Neuronal stem cell (in vitro differentiated cells): ENCODE measurements at regions not wholly inside any gene's neighbourhood (a gene's known extent, or its start where the extent isn't known, plus 50 kb on each side); places are given as distances from the start of the nearest gene placed in this dataset.

Source experiments
- DNase-seq: peaks from one replicate; pipeline ENCODE4 v3.0.0-alpha.2; 2013; ENCODE audit warnings: low spot score
- H2AFZ ChIP-seq: one replicate; pipeline ENCODE4 v1.6.1; 2013; ENCODE audit warnings: mild to moderate bottlenecking, low read length, inconsistent platforms
- H2AK5ac ChIP-seq: 2 replicates; pipeline ENCODE4 v1.6.1; 2013; ENCODE audit warnings: low read depth, mild to moderate bottlenecking, inconsistent platforms, low read length, moderate library complexity, mixed read lengths
- H2BK120ac ChIP-seq: 2 replicates; pipeline ENCODE4 v1.6.1; 2013; ENCODE audit warnings: low read depth, mild to moderate bottlenecking, inconsistent platforms, low read length, moderate library complexity, mixed read lengths
- H2BK12ac ChIP-seq: one replicate; pipeline ENCODE4 v1.6.1; 2013; ENCODE audit warnings: low read length, inconsistent platforms
- H2BK15ac ChIP-seq: 2 replicates; pipeline ENCODE4 v1.6.1; 2013; ENCODE audit warnings: mild to moderate bottlenecking, low read length, inconsistent platforms, mixed read lengths
- H2BK5ac ChIP-seq: one replicate; pipeline ENCODE4 v1.6.1; 2013; ENCODE audit warnings: inconsistent platforms, mild to moderate bottlenecking, low read length, moderate library complexity
- H3K14ac ChIP-seq: one replicate; pipeline ENCODE4 v1.6.1; 2013; ENCODE audit warnings: low read length, inconsistent platforms
- H3K18ac ChIP-seq: 2 replicates; pipeline ENCODE4 v1.6.1; 2013; ENCODE audit warnings: low read length, inconsistent platforms
- H3K23ac ChIP-seq: 2 replicates; pipeline ENCODE4 v1.6.1; 2013; ENCODE audit warnings: low read depth, mild to moderate bottlenecking, mixed read lengths, low read length, inconsistent platforms; ENCODE audit not compliant: poor library complexity
- H3K27ac ChIP-seq: replicated peaks from 3 replicates; pipeline ENCODE4 v1.5.1; 2013; ENCODE audit warnings: low read length, inconsistent platforms
- H3K27me3 ChIP-seq, 3 experiments: 2 replicates each; pipeline ENCODE4 v1.6.1; 2013; ENCODE audit warnings: low read length in 3 of 3, mild to moderate bottlenecking in 2 of 3, inconsistent platforms in 1 of 3, low read depth in 1 of 3, mixed read lengths in 1 of 3, moderate library complexity in 1 of 3; ENCODE audit not compliant: control insufficient read depth in 3 of 3, insufficient read depth in 3 of 3
- H3K36me3 ChIP-seq, 2 donors: replicated peaks in 1 of 2; 2 replicates each; pipeline ENCODE4 v1.6.1; 2013; ENCODE audit warnings: low read length in 2 of 2; ENCODE audit not compliant: control insufficient read depth in 2 of 2, insufficient read depth in 2 of 2
- H3K4ac ChIP-seq: 2 replicates; pipeline ENCODE4 v1.6.1; 2013; ENCODE audit warnings: inconsistent platforms, mild to moderate bottlenecking, low read length, moderate library complexity
- H3K4me1 ChIP-seq, 2 donors: 1 replicate in 1 of 2; 2 replicates in 1 of 2; pipeline ENCODE4 v1.6.1; 2013; ENCODE audit warnings: low read length in 2 of 2, low read depth in 1 of 2; ENCODE audit not compliant: control insufficient read depth in 2 of 2, insufficient read depth in 1 of 2
- H3K4me2 ChIP-seq: one replicate; pipeline ENCODE4 v1.6.1; 2013; ENCODE audit warnings: mild to moderate bottlenecking, low read length, inconsistent platforms; ENCODE audit not compliant: insufficient read depth, poor library complexity, severe bottlenecking
- H3K4me3 ChIP-seq, 2 donors: 2 replicates each; pipeline ENCODE4 v1.5.1; 2013; ENCODE audit warnings: low read length in 2 of 2, mild to moderate bottlenecking in 2 of 2, inconsistent platforms in 1 of 2, moderate library complexity in 1 of 2
- H3K79me1 ChIP-seq: one replicate; pipeline ENCODE4 v1.6.1; 2013; ENCODE audit warnings: low read depth, mild to moderate bottlenecking, inconsistent platforms, low read length, moderate library complexity
- H3K9ac ChIP-seq: one replicate; pipeline ENCODE4 v1.6.1; 2013; ENCODE audit warnings: mild to moderate bottlenecking, low read depth, low read length, inconsistent platforms; ENCODE audit not compliant: poor library complexity
- H3K9me3 ChIP-seq, 2 donors: replicated peaks in 1 of 2; 2 replicates each; pipeline versions ENCODE3 to v1.6.1; 2013; ENCODE audit warnings: low read length in 2 of 2, mild to moderate bottlenecking in 2 of 2, inconsistent platforms in 1 of 2, low read depth in 1 of 2, mixed read lengths in 1 of 2, moderate library complexity in 1 of 2; ENCODE audit not compliant: control insufficient read depth in 2 of 2, insufficient read depth in 1 of 2
- H4K8ac ChIP-seq: one replicate; pipeline ENCODE4 v1.6.1; 2013; ENCODE audit warnings: low read depth, mild to moderate bottlenecking, inconsistent platforms, low read length, moderate library complexity
- H4K91ac ChIP-seq: one replicate; pipeline ENCODE4 v1.6.1; 2013; ENCODE audit warnings: low read length, low read depth, mild to moderate bottlenecking, inconsistent platforms; ENCODE audit not compliant: poor library complexity
- WGBS, 2 donors: extraction: QIAGEN DNeasy Blood & Tissue Kit; methylation state at CpG; one replicate each; pipeline ENCODE4 v1.1.7; 2013; ENCODE audit warnings: missing lambda C conversion rate in 2 of 2, mixed read lengths in 1 of 2; ENCODE audit not compliant: insufficient read length in 2 of 2, insufficient replicate concordance in 1 of 2; ENCODE audit errors: extremely low coverage in 2 of 2; 5-methylcytosine and 5-hydroxymethylcytosine counted together

DNA sequence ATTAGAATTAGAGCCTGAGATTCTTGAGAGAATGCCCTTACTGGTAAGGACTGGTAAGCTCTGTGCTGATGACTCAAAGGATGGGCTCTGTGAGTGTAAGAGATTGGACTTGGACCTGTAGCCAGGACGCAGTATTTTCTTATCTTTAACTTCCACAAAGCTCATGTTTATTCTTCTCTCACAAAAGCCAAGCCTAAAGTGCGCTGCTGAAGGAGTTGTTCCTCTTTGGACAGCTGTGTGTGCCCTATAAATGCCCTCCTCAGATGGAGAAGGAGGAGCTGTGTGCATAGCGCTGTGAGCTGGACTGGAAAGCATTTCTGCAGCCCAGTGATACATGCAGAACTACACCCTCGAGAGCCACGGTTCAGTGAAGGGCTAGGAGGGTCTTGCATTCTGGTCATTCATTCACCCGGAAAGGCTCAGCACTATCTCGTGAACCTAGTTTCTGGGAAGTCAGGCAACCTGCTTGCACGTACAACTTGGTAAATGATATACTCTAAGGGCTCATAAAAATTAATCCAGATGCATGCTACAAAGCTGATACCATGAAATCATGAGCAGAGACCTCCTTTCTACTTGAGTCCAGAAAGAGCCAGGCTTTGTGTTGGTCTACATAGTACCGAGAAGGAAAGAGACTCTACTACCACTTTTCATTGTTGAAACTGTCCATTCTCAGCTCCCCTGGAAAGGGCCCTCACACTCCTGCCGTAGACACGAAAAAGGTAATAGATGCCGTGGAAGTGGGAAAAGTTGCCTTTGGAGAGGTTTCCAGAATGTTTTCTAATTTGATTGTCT, 103.0 kb upstream of the TBL1XR1 start:
- no peak overlapping the region for H4K91ac ChIP-seq
- no peak overlapping the region for H3K18ac ChIP-seq
- H3K9ac ChIP-seq, result no peak overlapping the region
- peaks cover 3 to 9% of the 10 kb centered on the region in 2 donors for H3K4me1 ChIP-seq
- no peak overlapping the region for H2BK15ac ChIP-seq
- H3K4me3 ChIP-seq, result no peak overlapping the region
- peak overlapping the region; percentile 84 for H2AFZ ChIP-seq
- H3K14ac ChIP-seq, result no peak overlapping the region
- H3K36me3 ChIP-seq, result no peaks in the 10 kb centered on the region
- no peak overlapping the region for H3K4ac ChIP-seq
- no peaks in the 10 kb centered on the region for H3K9me3 ChIP-seq
- H3K23ac ChIP-seq, result no peak overlapping the region
- DNase-seq, result no peak
- H2BK5ac ChIP-seq, result no peak overlapping the region
- no peak overlapping the region for H2BK120ac ChIP-seq
- no peaks in the 10 kb centered on the region for H3K27me3 ChIP-seq
- no peak overlapping the region for H3K4me2 ChIP-seq
- H2BK12ac ChIP-seq, result no peak overlapping the region
- H3K79me1 ChIP-seq, result no peaks in the 10 kb centered on the region
- H3K27ac ChIP-seq, result no peak overlapping the region
- H4K8ac ChIP-seq, result no peak overlapping the region
- no peak overlapping the region for H2AK5ac ChIP-seq
- WGBS, 2 donors, result no CpG with 5 or more reads among the region's 12 CpGs

DNA sequence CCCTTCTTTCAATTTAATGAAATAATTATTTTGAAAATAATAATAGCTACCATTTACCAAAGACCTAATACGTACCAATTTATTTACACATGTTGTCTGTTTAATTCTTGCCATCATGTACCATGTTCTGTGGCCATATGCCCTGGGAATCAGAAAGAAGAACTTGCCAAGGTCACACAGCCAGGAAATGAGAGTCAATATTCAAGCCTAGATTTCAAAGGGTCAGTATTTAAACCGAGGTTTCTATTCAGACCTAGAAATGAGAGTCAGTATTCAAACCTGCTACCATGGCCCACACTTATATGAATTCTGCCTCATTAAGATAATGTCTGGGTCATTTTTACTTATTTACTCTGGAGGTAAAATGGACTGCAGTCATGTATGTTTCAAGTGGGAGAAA, 103.6 kb upstream of the TBL1XR1 start:
- no peak overlapping the region for H4K91ac ChIP-seq
- H3K4me1 ChIP-seq, result peaks cover 3 to 9% of the 10 kb centered on the region in 2 donors
- no peak overlapping the region for H2BK5ac ChIP-seq
- no peak overlapping the region for H2AFZ ChIP-seq
- no peaks in the 10 kb centered on the region for H3K9me3 ChIP-seq
- H3K79me1 ChIP-seq, result no peaks in the 10 kb centered on the region
- no peak overlapping the region for H2BK12ac ChIP-seq
- H3K18ac ChIP-seq, result no peak overlapping the region
- no peak overlapping the region for H3K4me2 ChIP-seq
- no peak overlapping the region for H2BK120ac ChIP-seq
- no peak overlapping the region for H3K4me3 ChIP-seq
- H3K27me3 ChIP-seq, result no peaks in the 10 kb centered on the region
- no peak overlapping the region for H2AK5ac ChIP-seq
- H4K8ac ChIP-seq, result no peak overlapping the region
- H3K23ac ChIP-seq, result no peak overlapping the region
- DNase-seq, result no peak
- no peak overlapping the region for H3K14ac ChIP-seq
- H2BK15ac ChIP-seq, result no peak overlapping the region
- H3K9ac ChIP-seq, result no peak overlapping the region
- no peak overlapping the region for H3K27ac ChIP-seq
- H3K4ac ChIP-seq, result no peak overlapping the region
- H3K36me3 ChIP-seq, result no peaks in the 10 kb centered on the region
- WGBS, 2 donors, result no CpG with 5 or more reads among the region's 2 CpGs

- no peak overlapping the region for H2BK5ac ChIP-seq
- no peak overlapping the region for H2AFZ ChIP-seq
- no peak overlapping the region for H2BK15ac ChIP-seq
- H4K8ac ChIP-seq, result no peak overlapping the region
- H2BK12ac ChIP-seq, result no peak overlapping the region
- H3K9ac ChIP-seq, result no peak overlapping the region
- H3K9me3 ChIP-seq, result no peaks in the 10 kb centered on the region
- H3K4me3 ChIP-seq, result no peak overlapping the region
- no peak overlapping the region for H2AK5ac ChIP-seq
- H3K23ac ChIP-seq, result no peak overlapping the region
- H2BK120ac ChIP-seq, result no peak overlapping the region
- no peak overlapping the region for H3K14ac ChIP-seq
- H3K4ac ChIP-seq, result no peak overlapping the region
- H3K4me2 ChIP-seq, result no peak overlapping the region
- no peaks in the 10 kb centered on the region for H3K27me3 ChIP-seq
- H3K18ac ChIP-seq, result no peak overlapping the region
- H3K4me1 ChIP-seq, result no peaks in the 10 kb centered on the region
- H3K27ac ChIP-seq, result no peak overlapping the region
- H4K91ac ChIP-seq, result no peak overlapping the region
- no peaks in the 10 kb centered on the region for H3K36me3 ChIP-seq
- no peak for DNase-seq
- no CpG with 5 or more reads among the region's 2 CpGs for WGBS, 2 donors
- H3K79me1 ChIP-seq, result no peaks in the 10 kb centered on the region
Measured at GRCh38 chr3:177306252-177306651, 109.0 kb upstream of the TBL1XR1 start.

DNA sequence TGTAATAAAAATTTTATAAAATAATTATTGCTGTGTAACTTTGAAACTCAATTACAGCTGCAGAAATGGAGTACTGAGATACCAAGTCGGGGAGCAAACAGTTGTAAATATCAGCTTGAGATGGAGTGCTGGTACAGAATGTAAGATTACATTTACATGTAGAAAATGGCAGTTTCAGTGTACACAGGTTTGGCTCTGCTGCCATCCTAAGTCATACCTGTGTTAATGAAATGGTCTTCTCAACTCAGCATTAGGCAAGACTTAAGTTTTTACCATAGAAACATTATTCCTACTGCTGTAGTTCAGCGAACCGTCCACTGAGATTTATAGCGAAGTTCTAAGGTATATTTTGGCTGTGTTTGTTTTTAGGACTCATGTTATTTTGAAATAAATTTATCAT, 110.1 kb upstream of the TBL1XR1 start:
- H3K4ac ChIP-seq, result no peak overlapping the region
- no peak overlapping the region for H2AK5ac ChIP-seq
- no peak overlapping the region for H2BK5ac ChIP-seq
- H2BK12ac ChIP-seq, result no peak overlapping the region
- no peak overlapping the region for H4K91ac ChIP-seq
- no peak overlapping the region for H3K9ac ChIP-seq
- no peak overlapping the region for H3K18ac ChIP-seq
- no peaks in the 10 kb centered on the region for H3K9me3 ChIP-seq
- no peak for DNase-seq
- H3K23ac ChIP-seq, result no peak overlapping the region
- no peak overlapping the region for H2AFZ ChIP-seq
- H2BK120ac ChIP-seq, result no peak overlapping the region
- no peak overlapping the region for H4K8ac ChIP-seq
- WGBS, 2 donors, result no CpG with 5 or more reads among the region's 4 CpGs
- H3K4me1 ChIP-seq, result no peaks in the 10 kb centered on the region
- H3K4me2 ChIP-seq, result no peak overlapping the region
- no peak overlapping the region for H3K4me3 ChIP-seq
- H3K27ac ChIP-seq, result no peak overlapping the region
- no peaks in the 10 kb centered on the region for H3K36me3 ChIP-seq
- H3K27me3 ChIP-seq, result no peaks in the 10 kb centered on the region
- H2BK15ac ChIP-seq, result no peak overlapping the region
- no peak overlapping the region for H3K14ac ChIP-seq
- no peaks in the 10 kb centered on the region for H3K79me1 ChIP-seq
